ENCODE measurements at regions not wholly inside any gene's neighbourhood (a gene's known extent, or its start where the extent isn't known, plus 50 kb on each side); places are given as distances from the start of the nearest gene placed in this dataset.

GRCh38 chr4:175944126-175944910, 121.3 kb upstream of the WDR17 start:
- no peak overlapping the region for H3K4me3 ChIP-seq (ENCODE audit: low read depth, low read length)
- no peak for DNase-seq (ENCODE audit: low read depth)
- TF ChIP-seq, protein P1, sequence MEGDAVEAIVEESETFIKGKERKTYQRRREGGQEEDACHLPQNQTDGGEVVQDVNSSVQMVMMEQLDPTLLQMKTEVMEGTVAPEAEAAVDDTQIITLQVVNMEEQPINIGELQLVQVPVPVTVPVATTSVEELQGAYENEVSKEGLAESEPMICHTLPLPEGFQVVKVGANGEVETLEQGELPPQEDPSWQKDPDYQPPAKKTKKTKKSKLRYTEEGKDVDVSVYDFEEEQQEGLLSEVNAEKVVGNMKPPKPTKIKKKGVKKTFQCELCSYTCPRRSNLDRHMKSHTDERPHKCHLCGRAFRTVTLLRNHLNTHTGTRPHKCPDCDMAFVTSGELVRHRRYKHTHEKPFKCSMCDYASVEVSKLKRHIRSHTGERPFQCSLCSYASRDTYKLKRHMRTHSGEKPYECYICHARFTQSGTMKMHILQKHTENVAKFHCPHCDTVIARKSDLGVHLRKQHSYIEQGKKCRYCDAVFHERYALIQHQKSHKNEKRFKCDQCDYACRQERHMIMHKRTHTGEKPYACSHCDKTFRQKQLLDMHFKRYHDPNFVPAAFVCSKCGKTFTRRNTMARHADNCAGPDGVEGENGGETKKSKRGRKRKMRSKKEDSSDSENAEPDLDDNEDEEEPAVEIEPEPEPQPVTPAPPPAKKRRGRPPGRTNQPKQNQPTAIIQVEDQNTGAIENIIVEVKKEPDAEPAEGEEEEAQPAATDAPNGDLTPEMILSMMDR (IDR thresholded peaks at IDR 0.05; ENCODE audit: low read depth, low read length, missing control alignments), result no peak

- no peak for DNase-seq (ENCODE audit: low read depth)
- H3K4me3 ChIP-seq (ENCODE audit: low read depth, low read length), result no peak overlapping the region
- TF ChIP-seq, protein P1 (IDR thresholded peaks at IDR 0.05; ENCODE audit: low read depth, low read length, missing control alignments), result no peak
Measured at GRCh38 chr4:175946472-175947116, 119.0 kb upstream of the WDR17 start.

- TF ChIP-seq, protein P1 (IDR thresholded peaks at IDR 0.05; ENCODE audit: low read depth, low read length, missing control alignments), result peak; percentile 41
- no peak overlapping the region for H3K4me3 ChIP-seq (ENCODE audit: low read depth, low read length)
- no peak for DNase-seq (ENCODE audit: low read depth)
Measured at GRCh38 chr4:175947117-175947722, 118.4 kb upstream of the WDR17 start.

DNA sequence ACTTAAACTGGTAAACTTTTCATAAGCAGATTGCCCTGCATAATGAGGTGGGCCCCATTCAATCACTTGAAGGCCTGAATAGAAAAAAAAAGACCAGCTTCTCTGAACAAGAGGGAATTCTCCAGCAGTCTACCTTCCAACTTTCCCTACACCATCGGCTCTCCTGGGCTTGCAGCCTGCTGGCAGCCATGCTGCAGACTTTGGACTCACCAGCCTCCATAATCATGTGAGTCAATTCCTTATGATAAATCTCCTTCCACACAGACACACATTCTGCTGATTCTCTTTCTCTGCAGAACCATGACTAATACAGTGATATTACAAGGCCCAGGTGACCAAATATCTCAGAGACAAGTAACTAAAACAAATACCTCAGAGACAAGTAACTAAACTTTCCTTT, 113.8 kb upstream of the WDR17 start:
- no peak overlapping the region for H3K4me3 ChIP-seq (ENCODE audit: low read depth, low read length)
- DNase-seq (ENCODE audit: low read depth), result no peak
- TF ChIP-seq, protein P1 (IDR thresholded peaks at IDR 0.05; ENCODE audit: low read depth, low read length, missing control alignments), result no peak

GRCh38 chr4:175953116-175953515, 112.5 kb upstream of the WDR17 start:
- no peak overlapping the region for H3K4me3 ChIP-seq (ENCODE audit: low read depth, low read length)
- TF ChIP-seq, protein P1 (IDR thresholded peaks at IDR 0.05; ENCODE audit: low read depth, low read length, missing control alignments), result no peak
- no peak for DNase-seq (ENCODE audit: low read depth)

- TF ChIP-seq, protein P1 (IDR thresholded peaks at IDR 0.05; ENCODE audit: low read depth, low read length, missing control alignments), result peak; percentile 42
Measured at GRCh38 chr4:175953960-175954521, 111.6 kb upstream of the WDR17 start.

More at GRCh38 chr4:175953960-175954521, 111.6 kb upstream of the WDR17 start:
- DNase-seq (ENCODE audit: low read depth), result no peak
- no peak overlapping the region for H3K4me3 ChIP-seq (ENCODE audit: low read depth, low read length)

Data from GM12864 (cell line).